ENCODE measurements at regions not wholly inside any gene's neighbourhood (a gene's known extent, or its start where the extent isn't known, plus 50 kb on each side); places are given as distances from the start of the nearest gene placed in this dataset.
A peak's percentile ranks its signal among the peaks of the same experiment; 100 is the strongest.

- DNase-seq, result no peak
Observed at GRCh38 chr3:66592927-66593625, 92.3 kb upstream of the LRIG1 start.

GRCh38 chr3:66593978-66594377, 93.2 kb upstream of the LRIG1 start:
- DNase-seq, result no peak

- DNase-seq, result no peak
Observed at GRCh38 chr3:66597308-66597863, 96.6 kb upstream of the LRIG1 start.

- no peak for DNase-seq
Observed at GRCh38 chr3:66598168-66598567, 97.3 kb upstream of the LRIG1 start.

GRCh38 chr3:66602237-66602636, 101.4 kb upstream of the LRIG1 start:
- no peak for DNase-seq

GRCh38 chr3:66602691-66603090, 101.9 kb upstream of the LRIG1 start:
- DNase-seq, result no peak

- DNase-seq, result no peak
Observed at GRCh38 chr3:66603151-66603611, 102.4 kb upstream of the LRIG1 start.

GRCh38 chr3:66604481-66604880, 103.7 kb upstream of the LRIG1 start:
- no peak for DNase-seq

GRCh38 chr3:66606126-66606525, 105.3 kb upstream of the LRIG1 start:
- no peak for DNase-seq

GRCh38 chr3:66606868-66607267, 106.0 kb upstream of the LRIG1 start:
- DNase-seq, result peak; percentile 52

GRCh38 chr3:66609660-66610561, 109.1 kb upstream of the LRIG1 start:
- DNase-seq, result peak; percentile 87

- no peak for DNase-seq
Observed at GRCh38 chr3:66610562-66610909, 109.7 kb upstream of the LRIG1 start.

- peak; percentile 22 for DNase-seq
Observed at GRCh38 chr3:66615643-66616301, 115.0 kb upstream of the LRIG1 start.

- DNase-seq, result no peak
Observed at GRCh38 chr3:66617351-66617750, 116.5 kb upstream of the LRIG1 start.

- no peak for DNase-seq
Observed at GRCh38 chr3:66618066-66618465, 117.2 kb upstream of the LRIG1 start.

- no peak for DNase-seq
Observed at GRCh38 chr3:66620296-66620695, 119.5 kb upstream of the LRIG1 start.

GRCh38 chr3:66622756-66623457, 122.1 kb upstream of the LRIG1 start:
- DNase-seq, result no peak

- DNase-seq, result no peak
Observed at GRCh38 chr3:66625505-66626216, 124.8 kb upstream of the LRIG1 start.

GRCh38 chr3:66629150-66629981, 128.5 kb upstream of the LRIG1 start:
- DNase-seq, result no peak

GRCh38 chr3:66629982-66630368, 129.2 kb upstream of the LRIG1 start:
- DNase-seq, result no peak

Measured in NCI-H2029 (cell line).